Occipital lobe (tissue), 1 donor: ENCODE measurements at regions not wholly inside any gene's neighbourhood (a gene's known extent, or its start where the extent isn't known, plus 50 kb on each side); places are given as distances from the start of the nearest gene placed in this dataset.
"Not testable (repeated sequence)": the region's sequence is repeated elsewhere in the genome, so short reads cannot be mapped to it uniquely, and the experiment has no call there.

Experiments
- DNase-seq: peaks from one replicate; lab custom pipeline; 2025; lab: John Stamatoyannopoulos, UW

DNA sequence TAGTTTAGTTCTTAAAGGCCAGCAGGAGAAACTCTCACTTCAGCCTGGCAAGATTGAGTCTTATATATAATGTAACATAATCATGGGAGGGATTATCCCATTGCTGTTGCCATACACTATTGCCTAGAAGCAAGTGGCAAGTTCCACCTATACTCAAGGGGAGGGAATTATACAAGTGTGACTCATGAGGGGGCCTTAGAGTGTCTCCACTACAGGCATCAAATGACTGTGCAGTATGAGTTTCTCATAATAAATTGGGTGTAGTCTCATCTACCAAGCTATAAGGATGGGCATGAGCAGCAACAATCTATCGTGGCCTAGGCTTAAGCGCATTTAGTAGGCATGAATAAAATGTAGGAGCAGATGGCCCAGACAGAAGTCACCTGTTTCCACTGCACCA is 89.1 kb upstream of the C1GALT1C1 start:
- no peak for DNase-seq

GRCh38 chrX:120702337-120702736 is 72.5 kb upstream of the C1GALT1C1 start:
- DNase-seq = not testable (repeated sequence)

DNA sequence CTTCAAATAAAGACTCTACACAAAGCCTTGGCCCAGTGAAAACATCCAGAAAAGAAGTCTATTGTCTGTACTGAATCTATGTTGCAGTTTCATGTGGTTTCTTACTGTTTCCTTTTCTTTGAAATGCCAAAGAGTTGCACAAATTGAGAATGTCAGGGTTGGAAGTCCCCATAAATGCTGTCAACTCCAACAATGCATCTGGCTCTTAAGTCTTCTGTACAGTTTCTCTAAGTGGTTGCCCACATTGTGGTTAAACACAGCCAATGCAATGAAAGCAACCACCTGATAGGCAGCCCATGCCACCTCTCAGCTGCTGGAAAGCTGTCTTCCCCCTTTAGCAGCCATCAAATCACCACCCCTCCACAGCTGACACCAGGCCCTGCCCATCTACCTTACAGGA is 67.2 kb upstream of the C1GALT1C1 start:
- DNase-seq = no peak

- DNase-seq = no peak
These were observed 62.5 kb upstream of the C1GALT1C1 start for GRCh38 chrX:120692319-120692718.

DNA sequence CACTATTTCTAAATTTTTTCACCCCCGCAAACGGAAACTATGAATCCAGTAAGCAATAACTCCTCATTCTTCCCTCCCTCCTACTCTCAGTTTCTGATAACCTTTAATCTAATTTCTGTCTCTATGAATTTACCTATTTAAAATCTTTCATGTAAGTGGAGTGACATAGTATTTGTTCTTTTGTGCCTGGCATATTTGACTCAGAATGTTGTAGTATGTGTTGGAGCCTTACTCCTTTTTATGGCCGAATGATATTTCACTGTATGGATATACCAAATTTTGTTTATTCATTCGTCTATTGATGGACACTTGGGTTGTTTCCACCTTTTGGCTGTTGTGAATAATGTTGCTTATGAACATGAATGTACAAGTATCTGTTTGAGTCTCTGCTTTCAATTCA is 61.1 kb upstream of the C1GALT1C1 start:
- DNase-seq = no peak

- no peak for DNase-seq
These were observed 60.5 kb upstream of the C1GALT1C1 start for GRCh38 chrX:120690344-120690743.

DNA sequence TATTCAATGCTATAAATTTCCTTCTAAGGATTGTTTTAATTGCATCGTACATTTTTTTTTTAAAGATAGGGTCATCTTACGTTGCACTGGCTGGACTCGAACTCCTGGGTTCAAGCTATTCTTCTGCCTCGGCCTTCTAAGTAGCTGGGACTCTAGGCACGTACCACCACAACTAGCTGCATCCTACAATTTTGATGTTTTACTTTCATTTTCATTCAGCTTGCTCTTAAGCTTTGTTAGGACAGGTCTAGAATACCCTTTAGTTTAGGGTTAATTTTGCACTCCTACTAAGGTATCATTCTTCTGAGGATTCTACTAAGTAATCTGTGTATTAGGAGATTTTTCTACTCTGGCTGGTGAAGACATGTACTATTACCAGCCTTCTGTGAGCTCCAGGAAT is 50.2 kb upstream of the C1GALT1C1 start:
- DNase-seq = no peak
